Left colon (tissue), 2 donors: ENCODE measurements at regions not wholly inside any gene's neighbourhood (a gene's known extent, or its start where the extent isn't known, plus 50 kb on each side); places are given as distances from the start of the nearest gene placed in this dataset.

Experiments
- ATAC-seq: fragments of 200-7000 bp; cut with Tn5 transposase; one replicate; pipeline ENCODE4 v1.9.1; 2020; ENCODE audit warnings: mild to moderate bottlenecking, moderate library complexity
- DNase-seq, 2 donors: peaks; one replicate each; pipeline ENCODE4 v3.0.0-alpha.2; 2020
- intact Hi-C, 2 donors: fragments of 100-400 bp; cut with DNase I in 1 of 2; cut with micrococcal nuclease in 1 of 2; formaldehyde crosslinking; loops; one replicate each; pipeline versions ENCODE4 v1.11.2 to v1.14.0; 2022; cut with DNase I, micrococcal nuclease
- donor health status: DM: no; HTN: no; CAD: no.
- donor health status: DM: yes; HTN: yes; CAD: no.

GRCh38 chr10:31601136-31601535 is 282.1 kb downstream of the ZEB1 start:
- intact Hi-C loops: no loop called here
- no peak for ATAC-seq
- DNase-seq: no peak

GRCh38 chr10:31599626-31600504 is 280.8 kb downstream of the ZEB1 start:
- ATAC-seq (no peak), DNase-seq (no peak)
- intact Hi-C loops: no loop called here

DNA sequence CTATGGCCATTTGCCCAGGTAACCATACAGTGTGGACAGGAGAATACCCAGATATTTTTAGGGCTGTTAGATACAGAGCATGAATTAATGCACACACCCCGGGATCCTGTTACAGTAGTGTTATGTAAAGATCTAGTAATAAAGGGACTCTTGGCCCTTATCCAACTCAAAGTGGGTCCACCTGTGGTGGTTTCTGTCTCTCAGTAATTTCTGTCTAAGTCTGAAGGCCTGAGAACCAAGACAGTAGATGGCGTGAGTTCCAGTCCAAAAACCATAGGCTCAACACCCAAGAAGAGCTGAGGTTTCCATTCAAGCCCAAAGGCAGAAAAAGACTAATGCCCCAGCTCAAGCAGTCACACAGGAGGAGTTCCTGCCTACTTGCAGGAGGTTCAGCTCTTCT is 277.7 kb downstream of the ZEB1 start:
- intact Hi-C loops: no loop called here
- no peak for ATAC-seq
- no peak for DNase-seq

DNA sequence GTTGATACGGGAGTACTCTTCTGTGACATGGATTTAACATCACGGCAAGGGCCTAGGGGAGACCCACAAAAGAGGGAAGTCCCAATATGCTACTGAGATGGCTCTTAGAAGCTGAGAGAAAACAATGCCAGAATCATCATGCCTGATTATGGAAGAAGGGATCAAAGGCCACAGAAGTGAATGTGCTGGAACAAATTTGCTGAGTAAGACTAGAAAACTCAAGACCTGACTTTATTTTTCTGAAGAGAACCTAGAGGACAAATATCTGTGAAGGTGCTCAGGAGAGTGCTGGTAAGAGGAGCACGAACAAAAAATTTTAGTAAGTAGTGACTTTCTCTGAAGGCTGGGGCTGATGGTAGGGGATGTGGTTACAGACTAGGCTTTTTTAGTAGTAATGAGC is 277.0 kb downstream of the ZEB1 start:
- intact Hi-C loops: no loop called here
- ATAC-seq (no peak), DNase-seq (no peak)

- no peak for ATAC-seq
- intact Hi-C loops: no loop called here
- no peak for DNase-seq
Measured at GRCh38 chr10:31594347-31594873, 275.4 kb downstream of the ZEB1 start.

- DNase-seq (no peak), ATAC-seq (no peak)
- intact Hi-C loops: no loop called here
Measured at GRCh38 chr10:31593124-31593523, 274.1 kb downstream of the ZEB1 start.

GRCh38 chr10:31591569-31591968 is 272.6 kb downstream of the ZEB1 start:
- intact Hi-C loops: no loop called here
- DNase-seq (no peak), ATAC-seq (no peak)

GRCh38 chr10:31590023-31590800 is 271.2 kb downstream of the ZEB1 start:
- intact Hi-C loops: no loop called here
- DNase-seq: no peak
- ATAC-seq: no peak

GRCh38 chr10:31587691-31588090 is 268.7 kb downstream of the ZEB1 start:
- ATAC-seq: no peak
- intact Hi-C loops: no loop called here
- DNase-seq: no peak

GRCh38 chr10:31586723-31587638 is 268.0 kb downstream of the ZEB1 start:
- intact Hi-C loops: no loop called here
- DNase-seq: peak in 1 of 2 donors; percentile 38
- no peak for ATAC-seq

DNA sequence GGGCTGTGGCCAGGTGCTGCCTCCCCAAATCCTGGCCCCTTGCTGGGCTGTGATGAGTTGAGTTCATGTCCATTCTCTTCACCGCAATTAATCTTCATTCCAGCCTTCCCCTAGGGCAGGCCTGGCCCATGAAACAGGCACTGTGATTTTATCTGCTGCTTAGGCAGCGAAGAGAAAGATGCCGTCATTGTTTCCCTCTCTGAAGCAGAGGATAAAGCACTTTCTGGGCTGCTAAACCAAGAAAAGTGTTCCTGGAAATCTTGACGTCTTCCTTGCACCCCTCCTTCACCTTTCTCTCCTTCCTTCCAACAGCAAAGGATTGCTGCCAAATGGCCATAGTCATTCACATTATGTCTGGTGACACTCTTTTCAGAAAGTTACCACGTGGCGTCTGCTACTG is 265.9 kb downstream of the ZEB1 start:
- intact Hi-C loops: no loop called here
- no peak for ATAC-seq

GRCh38 chr10:31584098-31584631 is 265.1 kb downstream of the ZEB1 start:
- no peak for ATAC-seq
- DNase-seq: no peak
- intact Hi-C loops: no loop called here

More for the DNA sequence above, 265.9 kb downstream of the ZEB1 start:
- DNase-seq: no peak

DNA sequence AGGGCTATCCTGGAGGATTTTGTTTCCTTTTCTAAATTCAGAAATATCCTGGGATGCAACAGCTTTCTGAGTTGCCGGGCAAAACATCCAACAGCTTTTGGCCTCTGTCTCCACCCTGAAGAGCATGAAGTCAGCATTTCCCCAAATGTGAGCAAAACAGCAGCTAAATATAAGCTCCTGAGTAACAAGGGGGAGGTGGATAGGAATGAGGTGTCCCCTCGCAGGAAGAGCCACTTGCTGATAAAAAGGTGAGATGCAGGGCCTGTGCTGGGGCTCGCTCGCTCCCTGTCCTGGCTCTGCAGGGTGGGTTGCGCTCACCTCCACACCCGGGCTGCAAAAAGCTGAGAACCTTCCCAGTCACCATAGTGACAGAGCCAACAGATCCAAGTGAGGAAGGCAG is 264.3 kb downstream of the ZEB1 start:
- ATAC-seq (no peak), DNase-seq (no peak)
- intact Hi-C loops: no loop called here

- intact Hi-C loops: no loop called here
- DNase-seq: no peak
- ATAC-seq: peak; percentile 18
Measured at GRCh38 chr10:31582365-31583052, 263.5 kb downstream of the ZEB1 start.

DNA sequence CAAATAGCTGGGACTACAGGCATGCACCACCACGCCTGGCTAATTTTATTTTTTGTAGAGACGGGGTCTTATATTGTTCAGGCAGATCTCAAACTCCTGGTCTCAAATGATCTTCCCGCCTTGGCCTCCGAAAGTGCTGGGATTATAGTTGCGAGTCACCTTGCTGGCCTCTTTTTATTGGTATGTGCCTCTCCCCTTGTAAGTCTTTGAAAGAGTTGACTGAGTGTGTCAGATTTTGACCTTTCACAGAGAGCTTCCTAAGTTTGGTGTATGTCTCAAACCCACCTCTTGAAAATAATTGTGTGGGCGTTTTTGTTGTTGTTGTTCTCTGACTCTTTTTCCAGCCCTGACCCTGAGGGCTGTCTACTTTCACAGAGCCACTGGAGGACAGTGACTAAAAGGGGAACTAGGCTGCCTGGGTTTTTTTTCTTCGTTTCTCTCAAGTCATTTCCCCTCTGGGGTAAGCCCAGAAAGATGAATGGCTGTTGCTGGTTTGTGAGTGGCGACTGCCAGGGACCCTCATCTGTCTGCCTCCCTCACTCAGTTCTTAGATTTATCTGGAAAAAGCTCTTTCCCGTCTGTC is 262.8 kb downstream of the ZEB1 start:
- ATAC-seq (no peak), DNase-seq (no peak)
- intact Hi-C loops: no loop called here

GRCh38 chr10:31580646-31581045 is 261.6 kb downstream of the ZEB1 start:
- intact Hi-C loops: no loop called here
- ATAC-seq (no peak), DNase-seq (no peak)
